HG03558 (cell line): ENCODE measurements at regions not wholly inside any gene's neighbourhood (a gene's known extent, or its start where the extent isn't known, plus 50 kb on each side); places are given as distances from the start of the nearest gene placed in this dataset.

Experiments used
- ATAC-seq: cut with Tn5 transposase; IDR thresholded peaks from one replicate; pipeline ENCODE4 v1.9.1; 2021; ENCODE audit warnings: moderate number of reproducible peaks; ENCODE audit not compliant: unreplicated experiment; ENCODE audit errors: extremely low read depth

DNA sequence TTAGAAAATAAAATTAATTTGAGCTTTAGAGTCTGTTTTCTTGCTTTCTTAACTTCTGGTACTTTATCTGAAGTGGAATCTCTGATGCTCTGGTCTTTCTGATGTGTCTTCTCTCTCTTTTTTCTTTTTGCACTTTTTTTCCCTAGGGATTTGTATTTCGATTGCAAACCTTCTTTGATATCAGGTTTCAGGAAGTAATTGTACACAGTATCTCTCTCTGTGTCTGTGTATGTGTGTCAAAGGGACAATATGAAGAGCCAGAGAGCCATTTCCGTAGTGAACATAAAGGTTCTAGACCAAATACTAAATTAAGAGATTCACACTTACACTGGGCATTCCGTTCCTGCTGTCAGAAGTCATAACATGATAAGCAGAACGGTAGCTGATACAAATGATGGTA is 325.0 kb downstream of the PCDH7 start:
- ATAC-seq = no peak

DNA sequence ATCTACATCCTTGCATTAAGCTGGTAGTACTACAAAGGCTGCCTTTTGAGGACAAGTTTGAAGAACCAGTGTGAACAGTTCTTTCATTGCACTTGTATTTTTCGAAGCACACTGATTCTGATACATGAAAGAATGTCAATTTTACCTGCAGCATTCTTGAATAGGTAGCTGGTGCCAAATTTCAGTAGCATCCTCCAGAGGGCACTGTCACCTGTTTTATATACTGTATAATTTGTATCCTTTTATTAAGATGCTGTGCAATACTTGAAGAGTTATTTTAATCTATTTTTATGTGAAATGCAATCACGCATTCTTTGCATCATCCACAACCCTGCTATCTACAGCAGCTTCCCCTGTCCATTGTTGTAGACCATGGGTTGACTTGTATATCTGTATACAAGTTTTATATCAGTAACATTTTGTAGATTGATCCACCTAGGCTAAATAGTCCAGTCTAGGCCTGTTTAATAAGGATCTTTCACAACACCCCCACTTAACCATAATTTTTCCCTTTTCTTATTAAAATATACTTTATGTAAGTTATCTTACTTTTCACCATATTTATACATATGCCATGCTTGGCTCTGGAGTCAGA is 325.7 kb downstream of the PCDH7 start:
- no peak for ATAC-seq

DNA sequence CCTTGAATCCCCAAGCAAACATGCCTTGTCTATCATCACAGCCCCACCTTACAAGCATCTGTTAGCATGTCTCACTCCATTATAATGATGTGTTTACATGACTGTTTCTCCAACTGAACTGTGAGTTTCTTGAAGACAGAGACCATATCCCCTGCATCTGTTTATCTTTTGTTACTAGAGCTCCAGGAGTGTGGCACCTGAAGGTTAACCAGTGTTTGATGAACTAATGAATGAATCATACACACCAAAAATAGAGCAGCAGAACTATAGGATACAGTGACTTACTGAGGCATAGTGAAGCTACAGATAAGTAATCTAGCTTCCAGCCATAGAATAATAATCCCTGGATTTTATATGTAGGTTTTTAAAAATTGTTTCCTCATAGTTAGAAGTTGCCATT is 331.0 kb downstream of the PCDH7 start:
- no peak for ATAC-seq

DNA sequence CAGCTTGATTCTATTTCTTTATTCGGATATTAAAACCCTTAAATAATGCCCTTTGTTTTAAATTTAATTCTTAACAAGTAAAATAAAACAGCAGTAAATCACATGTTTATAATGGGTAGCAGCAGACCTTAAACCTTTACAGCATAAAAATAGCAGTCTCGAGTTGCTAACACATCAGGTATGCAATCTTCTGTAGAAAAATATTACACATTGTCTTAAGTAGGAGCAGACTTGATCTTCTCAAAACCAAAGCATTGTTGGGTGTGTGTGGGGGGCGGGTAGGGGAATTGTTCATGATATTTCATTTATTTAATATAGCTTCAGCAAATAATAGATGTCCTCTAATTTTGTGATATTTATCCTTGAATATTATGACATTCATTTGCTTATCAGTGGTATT is 331.4 kb downstream of the PCDH7 start:
- ATAC-seq = no peak

DNA sequence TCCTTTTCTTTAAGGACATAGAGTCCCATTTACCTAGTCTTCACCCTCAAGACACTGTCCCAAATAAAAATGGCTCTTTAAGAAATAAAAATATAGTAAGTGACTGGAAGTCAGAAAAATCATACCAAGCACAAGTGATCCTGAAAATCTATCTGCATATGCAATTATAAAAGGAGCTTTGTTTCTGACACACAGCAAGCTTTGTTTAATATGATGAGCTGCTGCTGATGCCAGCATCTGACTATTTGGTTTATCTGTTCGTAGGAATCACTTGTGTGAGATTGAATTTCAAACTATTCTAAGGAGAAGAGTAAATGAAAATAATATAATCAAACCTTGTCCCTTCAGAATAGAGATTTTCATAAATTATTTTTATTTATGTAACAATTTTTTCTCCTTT is 332.4 kb downstream of the PCDH7 start:
- ATAC-seq = no peak

DNA sequence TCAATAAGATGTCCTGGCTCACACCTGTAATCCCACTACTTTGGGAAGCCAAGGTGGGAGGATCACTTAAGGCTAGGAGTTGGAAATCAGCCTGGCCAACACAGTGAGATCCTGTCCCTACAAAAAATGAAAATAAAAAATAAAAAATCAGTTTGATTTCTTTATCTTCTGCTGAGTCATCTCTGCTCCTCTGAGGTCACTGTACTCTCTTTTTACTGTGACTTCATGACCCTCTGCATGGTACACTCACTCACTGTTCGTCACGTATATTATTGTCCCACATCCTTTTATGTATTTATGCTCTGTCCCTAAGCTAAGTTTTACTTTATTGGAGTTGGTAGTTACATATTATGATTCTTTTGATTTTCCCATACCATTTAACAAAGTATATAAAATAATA is 333.3 kb downstream of the PCDH7 start:
- no peak for ATAC-seq

DNA sequence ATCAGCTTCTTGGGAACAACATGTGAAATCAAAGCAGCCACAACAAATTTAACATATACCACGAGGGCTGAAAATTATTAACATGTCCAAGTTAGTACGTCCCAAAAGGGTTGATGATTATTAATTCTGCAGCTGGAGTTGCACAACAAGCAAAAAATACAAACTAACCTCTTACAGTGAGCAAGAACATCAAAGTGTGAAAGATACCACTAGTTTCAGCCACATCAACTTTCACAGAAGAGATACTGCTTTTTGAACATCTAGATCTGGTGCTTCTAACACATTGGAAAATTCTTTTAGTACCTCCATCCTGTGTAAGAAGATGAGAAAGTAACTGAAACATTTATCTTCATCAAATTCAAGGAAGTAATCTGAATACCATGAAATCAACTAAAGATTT is 334.1 kb downstream of the PCDH7 start:
- ATAC-seq = no peak

DNA sequence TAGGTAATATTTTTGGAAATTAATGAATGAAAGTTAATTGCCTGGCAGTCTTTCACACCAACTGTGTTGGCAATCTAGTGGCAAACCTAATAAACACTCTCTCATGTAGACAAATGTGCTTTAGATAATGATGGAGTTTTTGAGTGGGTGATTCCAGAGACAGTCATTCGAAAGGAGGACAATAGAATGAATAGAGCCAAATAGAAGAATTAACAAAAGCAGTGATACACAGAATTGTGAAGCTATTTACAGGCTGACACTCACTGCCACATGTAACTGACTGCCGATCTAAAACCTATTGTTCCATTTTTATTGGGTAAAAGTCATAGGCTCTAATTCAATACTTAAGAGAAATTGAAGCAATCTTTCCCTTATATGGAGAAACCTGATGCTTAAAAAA is 338.5 kb downstream of the PCDH7 start:
- ATAC-seq = no peak

DNA sequence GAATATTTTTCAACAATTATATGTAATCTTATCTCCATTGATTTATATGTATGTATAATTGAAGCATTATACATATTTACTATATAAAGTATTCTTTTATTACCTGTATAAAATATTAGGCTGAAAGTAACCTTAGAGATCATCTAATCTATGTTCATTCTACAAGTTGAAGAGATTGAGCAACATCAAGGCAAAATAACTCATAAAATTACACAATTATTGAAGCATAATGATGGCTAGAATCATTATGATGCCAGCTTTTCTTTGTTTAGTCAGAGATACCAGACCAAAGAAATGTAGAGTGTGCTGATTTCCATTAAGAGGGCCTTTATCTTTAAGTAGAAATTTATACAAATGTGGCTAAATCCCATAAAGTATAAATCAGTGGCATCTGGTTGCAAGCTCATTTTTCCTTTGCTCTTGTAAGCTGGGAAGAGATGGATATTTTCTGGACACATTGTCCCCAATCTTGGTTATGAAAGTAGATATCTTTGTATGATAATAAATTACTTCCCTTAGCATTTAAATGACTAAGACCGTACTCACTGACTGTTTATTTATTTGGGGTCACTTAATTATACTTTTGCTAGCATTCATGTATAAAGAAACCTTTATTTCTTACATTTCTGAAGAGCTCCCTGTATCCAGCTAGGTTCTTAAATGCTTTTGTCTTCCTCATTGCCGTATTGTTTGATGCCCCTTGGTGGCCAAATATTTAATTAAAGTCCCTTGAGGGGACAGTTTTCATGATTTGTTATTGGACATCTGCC is 339.8 kb downstream of the PCDH7 start:
- ATAC-seq = no peak

DNA sequence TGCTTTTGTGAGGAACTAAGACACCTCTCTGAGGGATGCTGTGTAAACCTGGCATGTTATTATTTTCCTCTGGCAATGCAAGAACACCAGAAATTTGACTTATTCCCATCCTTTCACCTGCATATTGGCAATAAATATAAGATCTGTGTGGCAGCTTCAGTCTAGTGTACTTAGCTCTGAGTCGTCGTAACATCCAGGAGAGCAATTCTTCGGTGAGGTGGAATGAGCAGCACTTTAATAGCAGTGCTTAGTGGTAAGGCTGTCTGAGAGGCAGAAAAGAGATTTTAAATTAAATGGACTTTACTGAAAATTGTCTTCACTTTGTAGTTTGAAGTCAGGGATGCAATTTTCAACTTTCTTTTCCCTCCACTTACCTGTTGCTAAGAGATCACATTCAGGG is 344.9 kb downstream of the PCDH7 start:
- no peak for ATAC-seq

DNA sequence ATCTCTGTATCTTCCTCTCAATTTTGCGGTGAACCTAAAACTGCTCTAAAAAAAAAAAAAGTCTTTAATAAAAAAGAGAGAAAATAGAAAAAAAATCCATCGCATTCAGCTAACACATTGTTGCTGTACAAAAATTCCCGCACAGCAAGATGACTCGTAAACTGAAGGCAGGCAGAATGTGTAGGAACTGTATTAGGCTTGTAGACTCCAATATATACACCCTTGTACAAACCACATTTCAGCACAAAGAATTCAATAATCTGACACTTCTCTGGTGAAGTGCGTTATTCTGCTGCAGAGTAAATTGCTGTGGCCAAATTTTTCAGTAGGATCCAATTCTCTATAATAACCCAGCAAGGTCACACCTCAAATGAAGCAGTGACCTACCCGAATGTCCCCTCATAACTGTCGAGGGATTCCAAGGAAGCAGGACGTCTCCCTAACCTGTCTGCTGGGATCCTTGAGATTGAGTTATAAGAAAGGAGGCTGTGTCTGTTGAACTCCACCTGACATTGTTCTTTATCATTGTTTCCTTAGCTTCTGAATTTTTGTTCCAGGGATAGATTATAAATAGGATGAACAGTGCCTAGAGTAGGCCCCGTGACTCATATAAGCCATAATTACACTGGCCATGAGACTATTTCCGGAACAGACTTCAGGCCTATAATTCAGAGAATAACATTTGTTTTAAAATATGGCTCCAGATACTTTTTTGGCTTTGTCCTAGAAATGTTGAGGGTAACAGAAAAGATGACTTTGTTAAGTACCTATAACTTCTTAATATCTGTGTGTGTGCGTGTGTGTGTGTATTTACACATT is 348.3 kb downstream of the PCDH7 start:
- no peak for ATAC-seq

DNA sequence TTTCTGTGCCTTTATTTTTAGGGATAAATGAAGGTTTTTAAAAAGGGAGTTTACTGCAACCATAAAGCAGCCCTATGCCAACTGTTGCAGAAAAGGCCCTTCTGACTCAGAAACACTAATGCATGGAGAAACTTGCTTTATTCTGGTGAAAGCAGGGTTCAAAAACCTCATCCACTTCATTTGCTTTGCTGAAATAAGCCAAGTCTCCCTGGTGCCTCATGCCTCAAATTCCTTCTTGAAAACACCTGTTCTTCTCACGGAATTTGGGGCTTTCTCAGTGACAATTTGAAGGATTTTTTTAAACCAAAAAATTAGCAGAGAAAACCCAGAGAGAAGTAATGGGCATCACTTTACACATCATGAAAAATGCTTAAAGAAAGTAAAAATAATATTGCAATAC is 349.0 kb downstream of the PCDH7 start:
- ATAC-seq = no peak

DNA sequence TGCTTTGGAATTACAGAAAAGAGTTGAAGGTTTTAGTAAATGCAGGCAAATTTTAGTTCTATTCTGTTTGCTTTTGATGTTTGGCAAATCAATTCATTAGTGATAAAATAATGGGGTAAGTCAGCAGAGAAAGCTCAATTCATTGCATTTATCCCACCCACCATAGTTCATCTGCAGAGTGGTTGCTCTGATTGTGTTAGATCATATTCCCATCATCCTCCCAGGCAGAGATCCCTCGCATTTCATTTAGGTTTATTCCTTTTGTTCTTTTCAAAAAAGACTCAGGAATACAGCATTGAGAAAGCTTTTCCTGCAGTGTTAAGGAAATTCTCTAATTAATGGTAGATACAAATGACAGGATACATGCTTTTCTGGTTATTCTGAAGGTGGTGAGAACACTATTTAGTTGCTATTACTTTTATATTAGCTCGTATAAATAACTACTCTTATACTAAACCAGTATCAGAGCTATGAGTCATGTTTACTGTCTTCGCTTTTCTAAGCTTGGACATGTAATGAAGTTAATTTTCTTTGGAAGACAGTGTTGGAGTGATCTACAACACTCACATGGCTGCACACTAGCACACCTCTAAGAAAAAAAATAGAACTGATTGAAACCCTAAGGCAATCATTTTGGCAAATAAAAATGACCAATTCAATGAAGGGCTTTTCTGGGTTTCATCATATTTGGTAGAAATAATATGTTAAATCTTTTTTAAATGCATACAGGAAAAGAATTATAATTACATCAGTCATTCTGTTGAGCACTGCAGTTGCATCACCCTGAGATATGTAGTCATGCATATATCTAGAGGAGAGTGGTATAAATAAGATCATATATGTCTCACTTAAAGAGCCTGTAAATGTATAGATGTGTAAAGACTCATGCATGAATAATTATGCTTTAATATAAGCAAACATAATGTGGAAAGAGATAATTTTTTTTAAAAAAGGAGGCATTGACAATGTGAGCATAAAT is 351.6 kb downstream of the PCDH7 start:
- ATAC-seq = no peak

DNA sequence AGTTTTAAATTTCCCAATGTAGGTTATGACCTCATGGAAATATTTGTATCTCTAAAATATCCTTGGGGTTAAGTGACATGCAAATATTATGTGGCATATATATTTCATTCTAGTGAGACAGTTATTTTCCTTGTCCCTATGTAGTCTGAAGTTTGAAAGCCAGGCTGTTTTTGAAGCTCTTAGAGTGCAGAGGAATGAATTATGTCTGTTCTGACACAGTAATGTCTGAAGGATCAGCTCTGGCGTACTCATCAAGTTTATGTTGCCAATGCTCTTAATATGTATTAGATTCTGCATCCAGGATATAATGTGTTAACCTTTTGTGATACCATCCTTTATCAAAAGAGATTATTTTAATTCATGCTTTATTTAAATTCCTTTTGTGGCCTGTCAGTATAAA is 355.8 kb downstream of the PCDH7 start:
- ATAC-seq = no peak

DNA sequence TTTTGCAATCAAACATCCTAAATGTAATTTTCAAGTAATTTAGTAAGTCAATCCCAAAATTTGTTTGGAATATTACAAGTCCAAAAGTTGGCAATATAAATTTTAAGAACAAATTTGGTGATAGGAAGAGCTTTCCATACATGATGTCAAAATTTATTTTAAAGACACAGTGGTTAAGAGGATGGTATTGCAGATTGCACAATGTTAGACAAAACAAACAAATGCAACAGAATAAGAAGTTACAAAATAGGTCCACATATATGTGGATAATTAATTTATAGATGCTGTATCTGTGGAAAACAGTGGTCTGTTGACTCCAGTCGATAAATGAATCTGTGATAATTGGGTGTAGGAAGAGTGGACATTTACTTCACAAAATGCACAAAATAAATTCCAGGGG is 358.5 kb downstream of the PCDH7 start:
- no peak for ATAC-seq

DNA sequence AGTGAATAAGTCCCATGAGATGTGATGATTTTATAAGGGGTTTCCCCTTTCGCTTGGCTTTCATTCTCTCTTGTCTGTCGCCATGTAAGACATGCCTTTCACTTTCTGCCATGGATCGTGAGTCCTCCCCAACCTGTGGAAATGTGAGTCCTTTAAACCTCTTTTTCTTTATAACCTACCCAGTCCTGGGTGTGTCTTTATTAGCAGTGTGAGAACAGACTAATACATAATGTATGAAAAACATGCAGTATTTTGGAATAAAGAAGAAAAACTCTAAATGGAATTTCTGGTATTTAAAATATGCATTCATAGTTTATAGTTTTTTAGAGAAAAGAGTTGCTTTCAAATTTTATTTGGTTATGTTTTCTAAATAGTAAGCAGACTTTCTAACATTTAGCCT is 360.7 kb downstream of the PCDH7 start:
- ATAC-seq = no peak

DNA sequence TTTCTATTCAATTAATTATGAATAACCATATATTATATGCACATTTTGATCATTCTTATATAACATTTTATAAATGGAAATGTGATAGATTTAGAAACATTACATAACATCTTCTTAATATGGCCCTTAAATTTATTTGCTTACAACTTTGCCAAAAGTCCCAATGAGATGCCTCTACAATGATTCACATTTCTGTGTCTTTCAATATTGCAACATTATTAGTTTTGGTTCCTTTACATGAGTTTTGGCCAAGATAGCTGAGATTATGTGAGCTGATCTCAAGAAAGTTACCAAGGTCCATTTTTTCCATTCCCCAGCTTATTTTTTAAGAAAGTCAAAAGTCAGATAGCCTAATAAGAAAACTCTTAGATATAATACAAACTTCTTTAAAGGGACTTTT is 361.2 kb downstream of the PCDH7 start:
- ATAC-seq = no peak

DNA sequence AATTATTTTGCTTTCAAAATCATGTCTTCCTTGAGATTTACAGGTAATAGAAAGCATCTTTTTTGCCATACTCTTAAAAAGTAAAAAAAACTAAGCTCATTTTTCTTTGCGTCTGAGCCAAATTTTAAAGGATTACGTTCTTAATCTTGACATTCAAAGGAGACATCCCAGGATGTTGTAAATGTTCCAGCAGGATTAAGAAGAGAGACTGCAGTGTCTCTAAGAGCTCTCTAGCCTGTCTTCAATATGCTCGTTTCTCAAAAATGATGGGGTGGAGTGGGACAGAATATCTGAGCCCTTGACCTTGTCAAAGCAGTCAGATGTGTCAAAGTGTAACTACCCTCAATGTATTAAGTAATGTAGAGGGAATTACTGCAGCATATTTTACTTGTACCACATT is 363.3 kb downstream of the PCDH7 start:
- ATAC-seq = no peak

DNA sequence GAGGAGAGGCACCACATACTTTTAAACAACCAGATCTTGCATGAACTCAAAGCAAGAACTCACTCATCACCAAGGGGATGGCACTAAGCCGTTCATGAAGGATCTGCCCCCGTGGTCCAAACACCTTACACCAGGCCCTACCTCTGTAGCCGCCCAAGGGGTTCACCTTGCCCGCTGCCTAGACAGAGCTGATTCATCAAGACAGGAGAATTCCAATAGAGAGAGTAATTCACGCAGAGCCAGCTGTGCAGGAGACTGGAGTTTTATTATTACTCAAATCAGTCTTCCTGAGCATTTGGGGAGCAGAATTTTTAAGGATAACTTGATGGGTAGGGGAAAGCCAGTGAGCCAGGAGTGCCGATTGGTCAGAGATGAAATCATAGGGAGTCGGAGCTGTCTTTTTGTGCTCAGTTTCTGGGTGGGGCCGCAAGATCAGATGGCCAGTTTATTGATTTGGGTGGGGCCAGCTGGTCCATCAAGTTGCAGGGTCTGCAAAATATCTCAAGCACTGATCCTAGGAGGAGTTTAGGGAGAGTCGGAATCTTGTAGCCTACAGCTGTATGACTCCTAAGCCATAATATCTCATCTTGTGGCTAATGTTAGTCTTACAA is 364.7 kb downstream of the PCDH7 start:
- ATAC-seq = no peak

DNA sequence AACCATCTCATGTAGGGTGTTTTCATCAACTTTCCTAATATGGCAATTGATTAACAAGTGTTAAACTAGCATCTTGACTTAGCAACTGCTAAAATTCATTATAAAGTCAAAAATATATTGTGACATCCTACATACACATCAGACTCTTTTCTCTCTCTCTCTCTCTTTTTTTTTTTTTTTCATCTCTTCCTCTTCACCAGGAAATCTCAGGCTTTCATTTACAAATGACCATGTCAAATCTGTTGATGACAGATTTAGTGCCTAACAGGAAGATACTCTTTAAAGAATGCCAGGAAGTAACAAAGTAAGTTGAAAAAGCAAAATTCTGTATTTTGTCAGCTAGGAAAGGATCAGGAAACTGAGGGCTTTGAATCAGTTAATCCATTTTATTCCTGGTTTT is 365.5 kb downstream of the PCDH7 start:
- ATAC-seq = no peak
